Activated CD4-positive, CD25-positive, alpha-beta regulatory T cell treated with anti-CD3 and anti-CD28 coated beads, Interleukin-2, amount 50 U/mL, for 16 hours (primary cell): ENCODE measurements at regions not wholly inside any gene's neighbourhood (a gene's known extent, or its start where the extent isn't known, plus 50 kb on each side); places are given as distances from the start of the nearest gene placed in this dataset.
"Not testable (repeated sequence)": the region's sequence is repeated elsewhere in the genome, so short reads cannot be mapped to it uniquely, and the experiment has no call there.

Experiments
- DNase-seq: peaks from one replicate; pipeline ENCODE4 v3.0.0-alpha.2; 2020; ENCODE audit warnings: low read depth, low spot score

DNA sequence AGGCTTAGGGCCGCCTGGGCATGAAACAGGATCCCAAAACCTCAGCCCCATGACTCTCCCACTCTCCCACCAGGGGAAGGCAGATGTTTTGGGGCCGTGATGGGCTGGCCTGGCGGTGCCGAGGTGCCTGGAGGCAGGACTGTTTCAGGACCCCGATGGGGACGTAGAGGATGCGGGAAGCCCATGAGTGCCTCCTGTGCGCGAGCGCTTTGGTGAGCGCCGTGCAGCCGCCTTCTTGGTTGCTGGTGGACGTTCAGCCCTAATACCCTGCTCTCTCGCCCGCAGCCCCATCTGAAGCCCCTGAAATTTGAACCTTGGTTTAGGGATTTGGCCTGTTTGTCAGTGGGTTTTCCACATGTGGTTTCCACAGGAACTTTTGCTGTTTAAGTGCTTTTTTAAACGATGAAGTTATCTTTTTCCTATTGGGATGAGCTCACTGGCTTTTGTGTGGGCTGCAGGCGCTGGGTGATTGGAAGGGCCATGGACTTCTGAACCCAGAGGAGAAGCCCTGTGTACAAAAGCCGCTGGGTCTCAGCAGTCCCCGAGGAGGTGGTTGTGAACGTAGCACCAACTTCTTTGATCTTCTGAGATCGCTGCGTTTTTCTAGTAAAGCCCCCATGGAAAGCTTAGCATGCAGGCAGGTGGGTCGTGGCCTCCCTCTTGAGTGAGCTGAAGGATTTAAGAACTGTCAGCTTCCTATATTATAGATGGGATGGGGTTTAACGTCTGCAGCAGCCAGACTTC is 145.7 kb downstream of the NPIPB11 start:
- DNase-seq, result not testable (repeated sequence)

- not testable (repeated sequence) for DNase-seq
Observed at GRCh38 chr16:29259635-29260457, 146.7 kb downstream of the NPIPB11 start.

GRCh38 chr16:29258946-29259634 is 147.4 kb downstream of the NPIPB11 start:
- DNase-seq, result not testable (repeated sequence)

DNA sequence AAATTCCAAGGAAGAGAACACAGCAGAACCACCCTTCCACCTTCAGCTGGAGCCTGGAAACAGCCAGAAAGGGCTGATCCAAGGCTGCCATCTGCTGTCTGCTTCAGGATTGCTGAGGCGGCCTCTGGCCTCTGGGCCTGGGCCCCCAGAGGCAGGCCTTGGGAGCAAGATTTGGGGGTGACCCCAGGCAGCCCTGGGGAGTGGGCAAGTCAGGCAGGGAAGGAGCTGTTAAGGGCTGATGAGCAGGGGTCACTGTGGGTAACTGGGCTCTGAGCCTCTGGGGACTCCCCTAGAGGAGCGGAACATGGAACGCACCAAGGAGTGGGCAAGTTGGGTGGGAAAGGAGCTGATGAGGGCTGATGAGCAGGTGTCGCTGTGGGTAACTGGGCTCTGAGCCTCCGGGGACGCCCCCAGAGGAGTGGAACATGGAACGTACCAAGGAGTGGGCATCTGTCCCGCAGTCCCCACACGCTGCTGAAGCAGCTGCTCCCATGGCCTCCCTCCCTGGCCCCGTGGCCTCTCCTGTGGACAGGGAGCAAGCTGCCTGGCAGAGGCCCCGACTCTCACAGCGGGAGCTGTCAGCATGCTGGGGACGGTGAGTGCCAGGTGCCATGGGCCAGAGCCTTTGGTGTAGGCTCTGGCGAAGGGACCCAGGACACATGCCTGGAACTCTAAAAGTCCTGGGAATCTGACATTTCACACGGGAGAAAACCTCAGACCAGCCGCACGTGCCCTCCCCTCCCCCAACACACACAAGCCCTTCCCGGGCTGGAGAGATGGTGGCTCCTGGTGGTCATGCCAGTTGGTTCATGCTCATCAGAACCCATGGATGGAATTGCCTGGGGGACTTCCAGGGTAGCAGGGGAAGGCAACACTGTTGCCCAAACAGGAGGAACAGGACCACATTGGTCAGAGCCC is 148.8 kb downstream of the NPIPB11 start:
- not testable (repeated sequence) for DNase-seq

GRCh38 chr16:29256501-29256981 is 150.0 kb downstream of the NPIPB11 start:
- DNase-seq, result no peak

- DNase-seq, result not testable (repeated sequence)
Observed at GRCh38 chr16:29255957-29256356, 150.6 kb downstream of the NPIPB11 start.

- DNase-seq, result not testable (repeated sequence)
Observed at GRCh38 chr16:29255496-29255796, 151.1 kb downstream of the NPIPB11 start.

GRCh38 chr16:29254676-29255495 is 151.6 kb downstream of the NPIPB11 start:
- no peak for DNase-seq

- not testable (repeated sequence) for DNase-seq
Observed at GRCh38 chr16:29253716-29254590, 152.6 kb downstream of the NPIPB11 start.

GRCh38 chr16:29253066-29253590 is 153.4 kb downstream of the NPIPB11 start:
- not testable (repeated sequence) for DNase-seq

DNA sequence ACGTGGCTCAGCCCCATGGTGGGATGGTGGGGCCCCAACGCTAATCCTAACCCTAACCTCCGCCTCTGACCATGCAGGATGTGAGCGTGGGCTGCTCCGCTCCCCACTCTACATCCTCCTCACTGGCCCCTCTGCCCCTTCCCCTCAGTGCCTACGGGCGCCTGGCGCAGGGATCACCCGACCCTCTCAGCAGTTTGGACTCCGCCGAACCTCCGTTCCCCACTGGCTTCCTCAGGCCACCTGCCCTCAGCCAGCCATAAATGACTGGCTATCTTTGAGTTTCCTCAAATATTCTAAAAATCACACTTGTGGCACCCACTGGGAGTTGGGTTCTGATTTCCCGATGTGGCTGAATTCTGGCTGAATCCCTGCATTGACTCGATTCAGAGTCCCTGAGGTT is 154.2 kb downstream of the NPIPB11 start:
- not testable (repeated sequence) for DNase-seq

DNA sequence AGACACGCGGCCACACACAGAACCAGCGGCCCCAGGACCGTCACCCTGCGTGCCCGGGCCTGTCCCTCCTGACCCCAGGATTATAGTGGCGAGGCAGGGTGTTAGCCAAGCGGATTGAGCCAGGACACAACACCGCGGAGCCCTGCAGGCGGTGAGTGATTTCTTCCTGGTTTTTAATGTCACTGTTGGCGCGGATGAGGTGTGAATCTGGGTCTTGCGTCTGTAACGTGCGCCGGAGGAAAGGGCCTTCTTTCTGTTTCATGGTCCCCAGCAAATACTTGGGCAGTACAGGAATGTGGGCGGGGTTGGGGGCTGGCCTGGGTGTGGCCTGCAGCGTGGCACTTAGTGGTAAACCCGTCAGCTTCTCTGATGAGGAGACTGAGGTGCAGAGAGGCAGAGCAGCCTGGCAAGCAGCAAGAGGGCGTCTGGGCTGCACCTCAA is 154.9 kb downstream of the NPIPB11 start:
- not testable (repeated sequence) for DNase-seq

DNA sequence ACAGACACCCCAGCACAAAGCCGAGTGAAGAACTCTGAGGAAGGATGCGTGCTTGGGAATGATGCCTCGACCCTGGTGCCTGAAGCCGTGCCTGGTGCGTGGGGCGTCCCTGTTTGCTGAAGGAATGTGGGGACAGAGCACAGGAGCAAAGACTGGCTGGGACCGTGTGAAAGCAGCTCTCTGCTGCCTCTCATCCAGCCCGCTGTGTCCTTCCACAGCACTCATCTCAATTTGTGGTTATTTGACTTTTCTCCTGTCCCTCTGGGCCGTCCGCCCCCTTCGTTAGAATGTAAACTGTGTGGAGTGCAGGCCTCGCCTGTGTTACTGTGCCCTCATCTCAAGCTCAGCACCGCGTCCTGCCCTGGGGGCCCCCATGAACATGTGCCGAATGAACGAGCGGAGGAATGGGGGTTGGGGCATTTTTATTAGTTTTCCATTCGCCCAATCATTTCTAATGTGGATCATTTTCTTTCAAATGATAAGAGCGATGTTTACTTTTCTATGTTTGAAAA is 155.5 kb downstream of the NPIPB11 start:
- DNase-seq, result not testable (repeated sequence)

GRCh38 chr16:29250469-29250868 is 156.0 kb downstream of the NPIPB11 start:
- DNase-seq, result not testable (repeated sequence)

GRCh38 chr16:29248940-29249318 is 157.6 kb downstream of the NPIPB11 start:
- not testable (repeated sequence) for DNase-seq

DNA sequence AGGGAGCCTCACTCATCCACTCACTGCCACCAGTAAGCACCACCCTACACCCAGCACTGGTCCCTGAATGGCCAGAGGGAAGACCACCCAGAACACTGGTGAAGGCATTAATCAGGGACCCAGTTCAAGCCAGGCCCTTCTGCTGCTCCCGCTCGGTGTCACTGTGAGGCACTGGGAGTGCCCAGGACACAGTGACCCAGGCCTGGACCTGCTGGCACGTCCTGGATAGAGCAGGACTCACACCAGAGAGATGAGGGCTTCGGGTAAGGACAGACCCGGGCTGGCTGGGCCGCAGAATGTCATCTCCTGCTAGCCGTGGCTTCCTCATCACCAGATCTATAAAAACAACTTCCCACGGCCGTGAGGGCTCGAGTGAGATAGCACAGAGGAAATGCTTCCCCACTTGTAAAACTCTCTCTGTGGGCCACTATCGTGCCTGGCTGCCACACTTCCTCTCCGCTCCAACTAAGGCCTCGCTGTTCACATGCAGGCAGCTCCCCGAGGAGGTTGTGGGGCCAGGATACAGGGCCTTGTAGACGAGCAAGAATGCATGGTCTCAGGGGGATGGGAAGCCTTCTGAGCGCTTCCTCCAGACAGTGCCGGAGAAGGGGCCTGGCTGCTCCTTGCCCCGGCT is 158.1 kb downstream of the NPIPB11 start:
- not testable (repeated sequence) for DNase-seq

DNA sequence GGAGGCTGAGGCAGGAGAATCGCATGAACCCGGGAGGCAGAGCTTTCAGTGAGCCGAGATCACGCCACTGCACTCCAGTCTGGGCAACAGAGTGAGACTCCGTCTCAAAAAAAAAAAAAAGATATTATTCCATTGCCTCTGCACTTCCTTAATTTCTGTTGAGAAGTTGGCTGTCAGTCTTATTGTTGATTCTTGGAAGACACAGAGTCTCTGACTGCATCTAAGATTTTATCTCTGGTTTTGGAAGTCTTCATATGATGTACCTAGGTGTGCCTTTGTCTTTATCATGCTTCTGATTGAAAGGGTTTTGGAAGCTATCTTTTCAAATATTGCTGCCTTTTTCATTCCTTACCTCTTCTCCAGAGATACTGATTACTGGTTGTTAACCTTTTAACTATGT is 160.4 kb downstream of the NPIPB11 start:
- not testable (repeated sequence) for DNase-seq

DNA sequence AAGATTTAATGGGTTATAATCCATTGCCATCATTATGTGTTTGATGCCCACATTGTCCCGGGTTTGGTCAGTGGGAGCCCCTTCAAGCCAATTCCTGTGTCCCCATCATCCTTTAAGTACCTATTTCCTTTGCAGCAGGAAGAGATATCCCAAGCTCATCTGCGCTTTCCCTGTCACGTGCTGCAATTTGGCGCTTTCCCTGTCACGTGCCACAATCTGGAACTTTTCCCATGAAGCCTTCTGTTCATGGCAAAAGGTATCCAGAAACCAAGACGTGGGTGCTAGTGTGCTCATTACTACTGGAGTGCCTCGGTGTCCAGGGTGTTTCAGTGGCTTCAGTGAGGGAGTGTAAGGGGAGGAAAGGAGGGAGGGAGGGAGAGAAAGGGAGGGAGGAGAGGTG is 168.5 kb downstream of the NPIPB11 start:
- no peak for DNase-seq
